Brain microvascular endothelial cell (primary cell): ENCODE measurements at regions not wholly inside any gene's neighbourhood (a gene's known extent, or its start where the extent isn't known, plus 50 kb on each side); places are given as distances from the start of the nearest gene placed in this dataset.

Experiments
- DNase-seq: peaks from one replicate; pipeline ENCODE4 v3.0.0-alpha.2; 2020
- H3K27ac ChIP-seq: fragments of 250-450 bp; sonication (Bioruptor Pico); 2 replicates; pipeline ENCODE4 v1.5.1; 2020; ENCODE audit warnings: mild to moderate bottlenecking, moderate library complexity
- H3K27me3 ChIP-seq: fragments of 250-450 bp; sonication (Bioruptor Pico); replicated peaks from 2 replicates; pipeline ENCODE4 v1.5.1; 2020; ENCODE audit warnings: mild to moderate bottlenecking
- H3K36me3 ChIP-seq: fragments of 250-450 bp; sonication (Bioruptor Pico); replicated peaks from 2 replicates; pipeline ENCODE4 v1.5.1; 2020; ENCODE audit warnings: mild to moderate bottlenecking
- H3K4me3 ChIP-seq: 2 replicates; pipeline ENCODE4 v1.5.1; 2011; ENCODE audit warnings: low read depth, mild to moderate bottlenecking, control low read depth, low read length, moderate library complexity
- in situ Hi-C: cut with HindIII; loops from 2 replicates; pipeline ENCODE4 v1.10.0; 2017; ENCODE audit warnings: low sequenced_read_pairs, low pct_ligation_motif_present
- TF ChIP-seq, protein P1 (sequence below): IDR thresholded peaks from 2 replicates; pipeline ENCODE4 v1.5.1; 2011; ENCODE audit warnings: low read depth, mild to moderate bottlenecking, moderate library complexity, low read length, control low read depth, inconsistent platforms; ENCODE audit errors: missing control alignments

DNA sequence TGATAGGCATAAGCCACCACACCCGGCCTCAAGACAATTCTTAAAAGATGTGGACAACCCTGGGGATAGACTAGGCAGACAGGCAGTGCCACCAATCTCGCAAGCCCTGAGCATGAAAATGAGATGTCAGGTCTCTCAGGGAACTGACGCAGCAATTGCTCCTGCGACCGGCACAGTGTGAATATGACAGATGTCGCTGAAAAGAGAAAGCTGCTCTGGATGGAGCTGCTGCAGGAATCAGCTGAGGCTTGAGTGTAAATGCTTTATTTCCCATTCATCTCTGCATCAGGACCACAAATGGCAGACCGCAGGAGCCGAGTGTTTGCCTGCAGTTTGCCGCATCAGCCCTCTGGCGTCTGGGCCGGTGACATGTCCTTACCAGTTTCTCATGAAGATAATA is 68.4 kb downstream of the TFAP2C start:
- no peaks in the 10 kb centered on the region for H3K36me3 ChIP-seq
- TF ChIP-seq, protein P1, sequence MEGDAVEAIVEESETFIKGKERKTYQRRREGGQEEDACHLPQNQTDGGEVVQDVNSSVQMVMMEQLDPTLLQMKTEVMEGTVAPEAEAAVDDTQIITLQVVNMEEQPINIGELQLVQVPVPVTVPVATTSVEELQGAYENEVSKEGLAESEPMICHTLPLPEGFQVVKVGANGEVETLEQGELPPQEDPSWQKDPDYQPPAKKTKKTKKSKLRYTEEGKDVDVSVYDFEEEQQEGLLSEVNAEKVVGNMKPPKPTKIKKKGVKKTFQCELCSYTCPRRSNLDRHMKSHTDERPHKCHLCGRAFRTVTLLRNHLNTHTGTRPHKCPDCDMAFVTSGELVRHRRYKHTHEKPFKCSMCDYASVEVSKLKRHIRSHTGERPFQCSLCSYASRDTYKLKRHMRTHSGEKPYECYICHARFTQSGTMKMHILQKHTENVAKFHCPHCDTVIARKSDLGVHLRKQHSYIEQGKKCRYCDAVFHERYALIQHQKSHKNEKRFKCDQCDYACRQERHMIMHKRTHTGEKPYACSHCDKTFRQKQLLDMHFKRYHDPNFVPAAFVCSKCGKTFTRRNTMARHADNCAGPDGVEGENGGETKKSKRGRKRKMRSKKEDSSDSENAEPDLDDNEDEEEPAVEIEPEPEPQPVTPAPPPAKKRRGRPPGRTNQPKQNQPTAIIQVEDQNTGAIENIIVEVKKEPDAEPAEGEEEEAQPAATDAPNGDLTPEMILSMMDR, result no peak
- in situ Hi-C loops, result no loop called here

GRCh38 chr20:56698297-56698696 is 69.2 kb downstream of the TFAP2C start:
- DNase-seq, result no peak
- in situ Hi-C loops, result no loop called here
- Histone ChIP-seq H3K36me3 (no peaks in the 10 kb centered on the region), H3K4me3 (no peak overlapping the region), H3K27ac (no peak overlapping the region), H3K27me3 (no peaks in the 10 kb centered on the region)
- TF ChIP-seq, protein P1, result no peak

More for the DNA sequence above, 68.4 kb downstream of the TFAP2C start:
- Histone ChIP-seq H3K27ac (no peak overlapping the region), H3K4me3 (no peak overlapping the region), H3K27me3 (no peaks in the 10 kb centered on the region)
- no peak for DNase-seq

- Histone ChIP-seq H3K4me3 (no peak overlapping the region), H3K36me3 (no peaks in the 10 kb centered on the region), H3K27me3 (no peaks in the 10 kb centered on the region), H3K27ac (no peak overlapping the region)
- no peak for DNase-seq
- in situ Hi-C loops, result no loop called here
- TF ChIP-seq, protein P1, result no peak
These were observed 69.6 kb downstream of the TFAP2C start for GRCh38 chr20:56698749-56699148.

DNA sequence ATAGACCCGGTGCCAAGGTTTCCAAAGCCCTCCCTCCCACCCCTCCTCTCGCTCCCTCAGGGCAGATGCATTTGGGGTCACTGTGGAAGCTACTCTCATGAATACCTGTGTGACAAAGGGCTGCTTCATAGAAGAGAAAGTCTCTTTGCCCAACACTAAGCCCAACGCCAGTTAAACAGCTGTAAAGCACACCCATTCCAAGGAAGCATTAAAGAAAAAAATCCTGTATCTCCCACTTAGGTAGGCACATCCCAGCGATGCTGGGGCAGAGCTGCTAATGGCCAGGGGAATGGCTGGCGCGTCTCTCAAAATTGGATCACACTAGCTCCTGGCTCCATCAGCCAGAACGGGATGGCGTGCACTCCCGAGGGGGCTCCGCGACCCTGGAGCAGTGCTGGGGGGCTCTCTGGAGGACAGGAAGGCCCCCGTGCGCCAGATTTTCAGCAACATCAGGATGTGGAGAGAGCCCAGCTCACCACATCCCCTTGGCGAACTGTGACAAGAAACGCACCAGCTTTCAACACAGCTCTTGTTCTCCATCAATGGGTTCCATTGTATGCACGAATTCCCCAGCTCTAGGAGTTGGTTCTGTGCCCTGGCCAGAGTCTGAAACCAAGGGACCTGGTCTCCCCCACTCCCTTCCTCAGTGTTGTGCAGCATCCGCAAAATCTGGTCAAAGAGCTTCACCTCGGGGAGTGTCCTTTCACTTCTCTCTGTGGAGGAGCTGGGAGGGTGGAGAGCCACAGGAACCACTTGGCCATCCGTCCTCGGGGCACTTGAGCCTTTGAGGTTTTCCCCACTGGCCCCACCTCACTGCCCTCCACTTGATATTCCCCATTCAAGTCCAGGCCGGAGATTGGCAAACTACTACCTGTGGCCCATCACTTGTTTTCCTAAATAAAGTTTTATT is 74.1 kb downstream of the TFAP2C start:
- Histone ChIP-seq H3K27me3 (no peaks in the 10 kb centered on the region), H3K36me3 (no peaks in the 10 kb centered on the region), H3K27ac (no peak overlapping the region), H3K4me3 (no peak overlapping the region)
- DNase-seq, result no peak
- TF ChIP-seq, protein P1, result no peak
- in situ Hi-C loops, result no loop called here

DNA sequence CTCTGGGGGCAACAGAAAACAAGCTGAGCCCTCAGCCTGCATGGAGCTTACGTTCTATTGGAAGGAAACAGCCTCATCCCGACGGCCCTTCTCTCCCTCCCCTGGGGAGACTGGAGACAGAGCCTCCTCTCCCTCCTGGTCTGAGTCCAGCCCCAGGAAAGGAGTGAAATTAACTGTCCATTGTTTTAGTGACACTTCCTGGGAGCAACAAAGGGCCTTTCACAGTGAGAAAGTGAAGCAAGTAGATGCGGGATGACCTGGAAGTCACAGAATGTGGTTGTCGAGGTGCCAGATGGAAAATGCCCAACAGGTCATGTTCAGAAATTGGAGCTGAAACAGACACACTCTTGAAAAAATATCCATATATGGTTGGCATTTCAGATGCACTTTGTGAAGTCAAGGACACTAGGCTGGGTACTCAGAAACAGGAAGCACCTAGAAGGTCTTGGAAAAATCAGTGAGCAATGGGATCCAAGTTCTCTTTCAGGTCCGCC is 77.8 kb downstream of the TFAP2C start:
- TF ChIP-seq, protein P1, result no peak
- DNase-seq, result no peak
- Histone ChIP-seq H3K36me3 (no peaks in the 10 kb centered on the region), H3K27ac (no peak overlapping the region), H3K27me3 (no peaks in the 10 kb centered on the region), H3K4me3 (no peak overlapping the region)
- in situ Hi-C loops, result no loop called here
